ENCODE measurements at regions not wholly inside any gene's neighbourhood (a gene's known extent, or its start where the extent isn't known, plus 50 kb on each side); places are given as distances from the start of the nearest gene placed in this dataset.

DNA sequence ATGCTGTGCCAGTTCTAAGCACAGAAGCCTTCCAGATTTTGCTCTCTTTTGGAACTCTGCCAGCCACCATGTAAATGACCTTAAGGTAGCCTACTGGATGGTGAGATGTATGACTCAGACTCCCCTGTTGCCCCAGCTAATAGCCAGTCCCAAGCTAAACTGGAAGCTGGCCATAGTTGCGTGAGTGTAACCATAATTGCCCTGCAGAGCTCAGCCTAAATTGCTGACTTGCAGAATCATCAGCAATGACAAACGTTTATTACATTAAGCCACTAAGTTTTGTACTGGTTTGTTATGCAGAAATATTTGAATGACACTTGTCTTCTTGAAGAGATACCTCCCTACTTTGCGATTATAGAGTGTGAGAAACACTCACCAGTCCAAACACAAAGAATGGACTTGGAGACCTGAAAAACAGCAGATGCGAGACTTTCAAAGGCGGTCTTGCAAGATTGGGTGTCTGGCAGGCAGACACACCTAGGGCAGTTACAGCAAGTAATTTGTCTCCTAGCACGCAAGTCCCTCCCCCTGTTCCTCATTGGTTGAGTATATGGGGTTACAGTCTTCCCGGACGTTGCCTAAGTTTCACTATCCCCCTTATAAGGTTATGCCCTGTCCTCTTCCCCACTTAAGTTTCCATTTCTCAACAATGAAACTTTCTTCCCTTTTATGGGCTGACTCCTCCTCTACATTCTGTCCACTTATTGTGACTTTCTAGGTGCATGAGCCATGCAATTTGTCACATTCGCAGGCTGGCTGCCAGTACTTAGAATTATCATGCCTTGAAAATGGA lies 83.6 kb upstream of the XCR1 start (continued):
- TF ChIP-seq, protein P1, sequence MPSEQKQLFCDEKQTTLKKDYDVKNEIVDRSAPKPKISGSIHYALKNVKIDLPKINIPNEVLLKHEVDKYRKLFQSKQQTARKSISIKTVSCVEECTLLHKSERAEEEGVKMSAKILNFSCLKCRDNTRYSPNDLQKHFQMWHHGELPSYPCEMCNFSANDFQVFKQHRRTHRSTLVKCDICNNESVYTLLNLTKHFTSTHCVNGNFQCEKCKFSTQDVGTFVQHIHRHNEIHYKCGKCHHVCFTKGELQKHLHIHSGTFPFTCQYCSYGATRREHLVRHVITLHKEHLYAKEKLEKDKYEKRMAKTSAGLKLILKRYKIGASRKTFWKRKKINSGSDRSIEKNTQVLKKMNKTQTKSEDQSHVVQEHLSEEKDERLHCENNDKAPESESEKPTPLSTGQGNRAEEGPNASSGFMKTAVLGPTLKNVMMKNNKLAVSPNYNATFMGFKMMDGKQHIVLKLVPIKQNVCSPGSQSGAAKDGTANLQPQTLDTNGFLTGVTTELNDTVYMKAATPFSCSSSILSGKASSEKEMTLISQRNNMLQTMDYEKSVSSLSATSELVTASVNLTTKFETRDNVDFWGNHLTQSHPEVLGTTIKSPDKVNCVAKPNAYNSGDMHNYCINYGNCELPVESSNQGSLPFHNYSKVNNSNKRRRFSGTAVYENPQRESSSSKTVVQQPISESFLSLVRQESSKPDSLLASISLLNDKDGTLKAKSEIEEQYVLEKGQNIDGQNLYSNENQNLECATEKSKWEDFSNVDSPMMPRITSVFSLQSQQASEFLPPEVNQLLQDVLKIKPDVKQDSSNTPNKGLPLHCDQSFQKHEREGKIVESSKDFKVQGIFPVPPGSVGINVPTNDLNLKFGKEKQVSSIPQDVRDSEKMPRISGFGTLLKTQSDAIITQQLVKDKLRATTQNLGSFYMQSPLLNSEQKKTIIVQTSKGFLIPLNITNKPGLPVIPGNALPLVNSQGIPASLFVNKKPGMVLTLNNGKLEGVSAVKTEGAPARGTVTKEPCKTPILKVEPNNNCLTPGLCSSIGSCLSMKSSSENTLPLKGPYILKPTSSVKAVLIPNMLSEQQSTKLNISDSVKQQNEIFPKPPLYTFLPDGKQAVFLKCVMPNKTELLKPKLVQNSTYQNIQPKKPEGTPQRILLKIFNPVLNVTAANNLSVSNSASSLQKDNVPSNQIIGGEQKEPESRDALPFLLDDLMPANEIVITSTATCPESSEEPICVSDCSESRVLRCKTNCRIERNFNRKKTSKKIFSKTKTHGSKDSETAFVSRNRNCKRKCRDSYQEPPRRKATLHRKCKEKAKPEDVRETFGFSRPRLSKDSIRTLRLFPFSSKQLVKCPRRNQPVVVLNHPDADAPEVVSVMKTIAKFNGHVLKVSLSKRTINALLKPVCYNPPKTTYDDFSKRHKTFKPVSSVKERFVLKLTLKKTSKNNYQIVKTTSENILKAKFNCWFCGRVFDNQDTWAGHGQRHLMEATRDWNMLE (tag by site-specific recombination; conservative IDR thresholded peaks at IDR 0.05; ENCODE audit: low read depth): peak; percentile 33
- TF ChIP-seq ZBTB21 (tag by site-specific recombination; IDR thresholded peaks at IDR 0.05) (peak; percentile 48; the same call in 1 of the 2 replicates), SP2 (tag by site-specific recombination; IDR thresholded peaks at IDR 0.05) (0 out of 2 replicates have a peak, but pooled peaks have one; percentile 12), ZNF785 (tag by site-specific recombination; IDR thresholded peaks at IDR 0.05) (no peak), ZXDB (tag by site-specific recombination; IDR thresholded peaks at IDR 0.05) (0 out of 2 replicates have a peak, but pooled peaks have one; percentile 18), PRDM1 (tag by site-specific recombination; IDR thresholded peaks at IDR 0.05) (peak; percentile 71)
- TF ChIP-seq, protein P2, sequence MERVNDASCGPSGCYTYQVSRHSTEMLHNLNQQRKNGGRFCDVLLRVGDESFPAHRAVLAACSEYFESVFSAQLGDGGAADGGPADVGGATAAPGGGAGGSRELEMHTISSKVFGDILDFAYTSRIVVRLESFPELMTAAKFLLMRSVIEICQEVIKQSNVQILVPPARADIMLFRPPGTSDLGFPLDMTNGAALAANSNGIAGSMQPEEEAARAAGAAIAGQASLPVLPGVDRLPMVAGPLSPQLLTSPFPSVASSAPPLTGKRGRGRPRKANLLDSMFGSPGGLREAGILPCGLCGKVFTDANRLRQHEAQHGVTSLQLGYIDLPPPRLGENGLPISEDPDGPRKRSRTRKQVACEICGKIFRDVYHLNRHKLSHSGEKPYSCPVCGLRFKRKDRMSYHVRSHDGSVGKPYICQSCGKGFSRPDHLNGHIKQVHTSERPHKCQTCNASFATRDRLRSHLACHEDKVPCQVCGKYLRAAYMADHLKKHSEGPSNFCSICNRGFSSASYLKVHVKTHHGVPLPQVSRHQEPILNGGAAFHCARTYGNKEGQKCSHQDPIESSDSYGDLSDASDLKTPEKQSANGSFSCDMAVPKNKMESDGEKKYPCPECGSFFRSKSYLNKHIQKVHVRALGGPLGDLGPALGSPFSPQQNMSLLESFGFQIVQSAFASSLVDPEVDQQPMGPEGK (tag by site-specific recombination; IDR thresholded peaks at IDR 0.05): 0 out of 2 replicates have a peak, but pooled peaks have one; percentile 32

DNA sequence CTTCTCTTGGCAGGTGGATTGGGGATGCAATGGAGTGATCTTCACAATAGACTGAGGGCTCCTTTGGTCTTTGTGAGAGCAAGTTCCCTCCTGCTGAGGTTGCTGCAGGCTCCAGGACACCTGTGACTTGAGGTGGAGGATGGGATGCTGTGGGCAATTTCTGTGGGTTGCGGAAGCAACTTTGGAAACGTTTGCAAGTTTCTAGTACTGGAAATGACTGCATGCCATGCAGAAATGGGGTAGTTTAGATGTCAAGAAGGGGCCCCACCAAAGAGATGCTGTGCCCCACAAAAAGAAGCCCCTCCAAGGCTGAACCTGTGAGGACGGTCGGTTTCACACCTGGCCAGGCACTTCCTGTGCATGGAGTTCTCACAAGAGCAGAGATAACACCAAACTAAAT lies 80.4 kb upstream of the XCR1 start:
- CTCF ChIA-PET: no interaction called here
- POLR2A ChIA-PET: no interaction called here
- Histone ChIP-seq H3K4me3 (ENCODE audit: low read depth, low read length) (no peak overlapping the region), H3K27ac (ENCODE audit: extremely low read depth, low read depth, low read length) (no peak overlapping the region), H3K36me3 (ENCODE audit: control insufficient read depth in 2 of 2, insufficient read depth in 1 of 2, low read length in 2 of 2) (no peaks in the 10 kb centered on the region), H3K4me1 (ENCODE audit: control insufficient read depth, insufficient read depth, low read length) (no peaks in the 10 kb centered on the region), H3K9me3 (ENCODE audit: control insufficient read depth, insufficient read depth, low read depth, low read length) (no peaks in the 10 kb centered on the region)
- TF ChIP-seq RBAK (tag by site-specific recombination; IDR thresholded peaks at IDR 0.05) (no peak), ZNF214 (tag by site-specific recombination; IDR thresholded peaks at IDR 0.05; ENCODE audit: borderline replicate concordance) (no peak), ZNF48 (tag by site-specific recombination; IDR thresholded peaks at IDR 0.05) (no peak), ZNF670 (tag by site-specific recombination; IDR thresholded peaks at IDR 0.05; ENCODE audit: low read depth) (no peak), FEZF1 (tag by site-specific recombination; IDR thresholded peaks at IDR 0.05) (no peak), ZNF621 (tag by site-specific recombination; IDR thresholded peaks at IDR 0.05) (no peak)
- TF ChIP-seq, protein P3, sequence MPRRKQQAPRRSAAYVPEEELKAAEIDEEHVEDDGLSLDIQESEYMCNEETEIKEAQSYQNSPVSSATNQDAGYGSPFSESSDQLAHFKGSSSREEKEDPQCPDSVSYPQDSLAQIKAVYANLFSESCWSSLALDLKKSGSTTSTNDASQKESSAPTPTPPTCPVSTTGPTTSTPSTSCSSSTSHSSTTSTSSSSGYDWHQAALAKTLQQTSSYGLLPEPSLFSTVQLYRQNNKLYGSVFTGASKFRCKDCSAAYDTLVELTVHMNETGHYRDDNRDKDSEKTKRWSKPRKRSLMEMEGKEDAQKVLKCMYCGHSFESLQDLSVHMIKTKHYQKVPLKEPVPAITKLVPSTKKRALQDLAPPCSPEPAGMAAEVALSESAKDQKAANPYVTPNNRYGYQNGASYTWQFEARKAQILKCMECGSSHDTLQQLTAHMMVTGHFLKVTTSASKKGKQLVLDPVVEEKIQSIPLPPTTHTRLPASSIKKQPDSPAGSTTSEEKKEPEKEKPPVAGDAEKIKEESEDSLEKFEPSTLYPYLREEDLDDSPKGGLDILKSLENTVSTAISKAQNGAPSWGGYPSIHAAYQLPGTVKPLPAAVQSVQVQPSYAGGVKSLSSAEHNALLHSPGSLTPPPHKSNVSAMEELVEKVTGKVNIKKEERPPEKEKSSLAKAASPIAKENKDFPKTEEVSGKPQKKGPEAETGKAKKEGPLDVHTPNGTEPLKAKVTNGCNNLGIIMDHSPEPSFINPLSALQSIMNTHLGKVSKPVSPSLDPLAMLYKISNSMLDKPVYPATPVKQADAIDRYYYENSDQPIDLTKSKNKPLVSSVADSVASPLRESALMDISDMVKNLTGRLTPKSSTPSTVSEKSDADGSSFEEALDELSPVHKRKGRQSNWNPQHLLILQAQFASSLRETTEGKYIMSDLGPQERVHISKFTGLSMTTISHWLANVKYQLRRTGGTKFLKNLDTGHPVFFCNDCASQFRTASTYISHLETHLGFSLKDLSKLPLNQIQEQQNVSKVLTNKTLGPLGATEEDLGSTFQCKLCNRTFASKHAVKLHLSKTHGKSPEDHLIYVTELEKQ (tag by site-specific recombination; IDR thresholded peaks at IDR 0.05; ENCODE audit: borderline replicate concordance): no peak
- TF ChIP-seq, protein P4, sequence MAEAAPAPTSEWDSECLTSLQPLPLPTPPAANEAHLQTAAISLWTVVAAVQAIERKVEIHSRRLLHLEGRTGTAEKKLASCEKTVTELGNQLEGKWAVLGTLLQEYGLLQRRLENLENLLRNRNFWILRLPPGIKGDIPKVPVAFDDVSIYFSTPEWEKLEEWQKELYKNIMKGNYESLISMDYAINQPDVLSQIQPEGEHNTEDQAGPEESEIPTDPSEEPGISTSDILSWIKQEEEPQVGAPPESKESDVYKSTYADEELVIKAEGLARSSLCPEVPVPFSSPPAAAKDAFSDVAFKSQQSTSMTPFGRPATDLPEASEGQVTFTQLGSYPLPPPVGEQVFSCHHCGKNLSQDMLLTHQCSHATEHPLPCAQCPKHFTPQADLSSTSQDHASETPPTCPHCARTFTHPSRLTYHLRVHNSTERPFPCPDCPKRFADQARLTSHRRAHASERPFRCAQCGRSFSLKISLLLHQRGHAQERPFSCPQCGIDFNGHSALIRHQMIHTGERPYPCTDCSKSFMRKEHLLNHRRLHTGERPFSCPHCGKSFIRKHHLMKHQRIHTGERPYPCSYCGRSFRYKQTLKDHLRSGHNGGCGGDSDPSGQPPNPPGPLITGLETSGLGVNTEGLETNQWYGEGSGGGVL (tag by site-specific recombination; IDR thresholded peaks at IDR 0.05): no peak
- TF ChIP-seq, protein P5, sequence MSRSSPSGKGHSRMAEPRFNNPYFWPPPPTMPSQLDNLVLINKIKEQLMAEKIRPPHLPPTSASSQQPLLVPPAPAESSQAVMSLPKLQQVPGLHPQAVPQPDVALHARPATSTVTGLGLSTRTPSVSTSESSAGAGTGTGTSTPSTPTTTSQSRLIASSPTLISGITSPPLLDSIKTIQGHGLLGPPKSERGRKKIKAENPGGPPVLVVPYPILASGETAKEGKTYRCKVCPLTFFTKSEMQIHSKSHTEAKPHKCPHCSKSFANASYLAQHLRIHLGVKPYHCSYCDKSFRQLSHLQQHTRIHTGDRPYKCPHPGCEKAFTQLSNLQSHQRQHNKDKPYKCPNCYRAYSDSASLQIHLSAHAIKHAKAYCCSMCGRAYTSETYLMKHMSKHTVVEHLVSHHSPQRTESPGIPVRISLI (tag by site-specific recombination; IDR thresholded peaks at IDR 0.05): no peak
- TF ChIP-seq, protein P6, sequence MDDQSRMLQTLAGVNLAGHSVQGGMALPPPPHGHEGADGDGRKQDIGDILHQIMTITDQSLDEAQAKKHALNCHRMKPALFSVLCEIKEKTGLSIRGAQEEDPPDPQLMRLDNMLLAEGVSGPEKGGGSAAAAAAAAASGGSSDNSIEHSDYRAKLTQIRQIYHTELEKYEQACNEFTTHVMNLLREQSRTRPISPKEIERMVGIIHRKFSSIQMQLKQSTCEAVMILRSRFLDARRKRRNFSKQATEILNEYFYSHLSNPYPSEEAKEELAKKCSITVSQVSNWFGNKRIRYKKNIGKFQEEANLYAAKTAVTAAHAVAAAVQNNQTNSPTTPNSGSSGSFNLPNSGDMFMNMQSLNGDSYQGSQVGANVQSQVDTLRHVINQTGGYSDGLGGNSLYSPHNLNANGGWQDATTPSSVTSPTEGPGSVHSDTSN (CRISPR knock-in tag; IDR thresholded peaks at IDR 0.05): no peak

Data from HEK293 (cell line).